Esophagus squamous epithelium (tissue), 4 donors: ENCODE measurements at regions not wholly inside any gene's neighbourhood (a gene's known extent, or its start where the extent isn't known, plus 50 kb on each side); places are given as distances from the start of the nearest gene placed in this dataset.
"Not testable (repeated sequence)": the region's sequence is repeated elsewhere in the genome, so short reads cannot be mapped to it uniquely, and the experiment has no call there.

ENCODE experiments used
- POLR2A ChIP-seq, 4 donors: fragments of 450-650 bp; IDR thresholded peaks; one replicate each; pipeline ENCODE4 v1.6.1; 2017; ENCODE audit warnings: antibody characterized with exemption in 4 of 4, mild to moderate bottlenecking in 4 of 4, moderate library complexity in 3 of 4
- TF ChIP-seq, protein P1 (sequence below), 6 experiments: fragments of 450-650 bp in 4 of 6; fragments of 200-600 bp in 2 of 6; sonication (generic) in 2 of 6; IDR thresholded peaks; one replicate each; pipeline ENCODE4 v1.5.1; 2016 to 2019; ENCODE audit warnings: antibody characterized with exemption in 6 of 6, mild to moderate bottlenecking in 4 of 6, moderate library complexity in 4 of 6

DNA sequence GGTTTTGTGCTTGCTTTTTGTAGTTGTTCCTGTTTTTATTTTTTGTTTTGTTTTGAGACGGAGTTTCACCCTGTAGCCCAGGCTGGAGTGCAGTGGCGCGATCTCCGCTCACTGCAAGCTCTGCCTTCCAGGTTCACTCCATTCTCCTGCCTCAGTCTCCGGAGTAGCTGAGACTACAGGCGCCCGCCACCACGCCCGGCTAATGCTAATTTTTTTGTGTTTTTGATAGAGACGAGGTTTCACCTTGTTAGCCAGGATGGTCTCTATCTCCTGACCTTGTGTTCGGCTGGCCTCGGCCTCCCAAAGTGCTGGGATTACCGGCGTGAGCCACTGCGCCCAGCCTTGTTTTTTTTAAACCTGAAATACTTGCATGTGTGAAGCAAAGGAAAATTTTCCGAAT is 908.8 kb upstream of the PIK3C3 start:
- TF ChIP-seq, protein P1, sequence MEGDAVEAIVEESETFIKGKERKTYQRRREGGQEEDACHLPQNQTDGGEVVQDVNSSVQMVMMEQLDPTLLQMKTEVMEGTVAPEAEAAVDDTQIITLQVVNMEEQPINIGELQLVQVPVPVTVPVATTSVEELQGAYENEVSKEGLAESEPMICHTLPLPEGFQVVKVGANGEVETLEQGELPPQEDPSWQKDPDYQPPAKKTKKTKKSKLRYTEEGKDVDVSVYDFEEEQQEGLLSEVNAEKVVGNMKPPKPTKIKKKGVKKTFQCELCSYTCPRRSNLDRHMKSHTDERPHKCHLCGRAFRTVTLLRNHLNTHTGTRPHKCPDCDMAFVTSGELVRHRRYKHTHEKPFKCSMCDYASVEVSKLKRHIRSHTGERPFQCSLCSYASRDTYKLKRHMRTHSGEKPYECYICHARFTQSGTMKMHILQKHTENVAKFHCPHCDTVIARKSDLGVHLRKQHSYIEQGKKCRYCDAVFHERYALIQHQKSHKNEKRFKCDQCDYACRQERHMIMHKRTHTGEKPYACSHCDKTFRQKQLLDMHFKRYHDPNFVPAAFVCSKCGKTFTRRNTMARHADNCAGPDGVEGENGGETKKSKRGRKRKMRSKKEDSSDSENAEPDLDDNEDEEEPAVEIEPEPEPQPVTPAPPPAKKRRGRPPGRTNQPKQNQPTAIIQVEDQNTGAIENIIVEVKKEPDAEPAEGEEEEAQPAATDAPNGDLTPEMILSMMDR (IDR thresholded peaks at IDR 0.05) = not testable (repeated sequence)
- TF ChIP-seq POLR2A (IDR thresholded peaks at IDR 0.05) = not testable (repeated sequence)
